ENCODE measurements at regions not wholly inside any gene's neighbourhood (a gene's known extent, or its start where the extent isn't known, plus 50 kb on each side); places are given as distances from the start of the nearest gene placed in this dataset.

- TF ChIP-seq EZH2phosphoT487 (IDR thresholded peaks at IDR 0.05; ENCODE audit: low read depth): no peak
Observed at GRCh38 chr9:18015116-18015515, 436.2 kb downstream of the SH3GL2 start.

GRCh38 chr9:18017136-18017535 lies 438.3 kb downstream of the SH3GL2 start:
- H3K27me3 ChIP-seq (ENCODE audit: low read depth, low read length): 0 out of 2 replicates have a peak, but pooled peaks cover 14% of the 10 kb centered on the region
- H3K4me1 ChIP-seq (ENCODE audit: low read length): no peaks in the 10 kb centered on the region
- no peak overlapping the region for H3K9ac ChIP-seq (ENCODE audit: low read length)
- TF ChIP-seq EZH2phosphoT487 (IDR thresholded peaks at IDR 0.05; ENCODE audit: low read depth) (no peak), CTCF (IDR thresholded peaks at IDR 0.05; ENCODE audit: low read depth, low read length) (no peak)
- no peak overlapping the region for H3K27ac ChIP-seq (ENCODE audit: low read length)
- no peaks in the 10 kb centered on the region for H4K20me1 ChIP-seq (ENCODE audit: insufficient read depth, low read length)
- no peaks in the 10 kb centered on the region for H3K9me3 ChIP-seq (ENCODE audit: insufficient read depth, low read length)
- H3K79me2 ChIP-seq (ENCODE audit: low read length): no peaks in the 10 kb centered on the region
- H2AFZ ChIP-seq (ENCODE audit: low read depth, low read length): no peak overlapping the region
- no peaks in the 10 kb centered on the region for H3K36me3 ChIP-seq (replicated peaks; ENCODE audit: low read depth, low read length)
- H3K4me3 ChIP-seq (ENCODE audit: low read length): no peak overlapping the region
- H3K4me2 ChIP-seq (ENCODE audit: low read length): no peak overlapping the region

More at GRCh38 chr9:18015116-18015515, 436.2 kb downstream of the SH3GL2 start:
- Histone ChIP-seq H3K4me1 (ENCODE audit: low read length) (0 out of 2 replicates have a peak, but pooled peaks cover under 1% of the 10 kb centered on the region), H4K20me1 (ENCODE audit: insufficient read depth, low read length) (no peaks in the 10 kb centered on the region), H3K79me2 (ENCODE audit: low read length) (no peaks in the 10 kb centered on the region), H3K4me3 (ENCODE audit: low read length) (no peak overlapping the region), H3K27me3 (ENCODE audit: low read depth, low read length) (0 out of 2 replicates have a peak, but pooled peaks cover 14% of the 10 kb centered on the region), H3K36me3 (replicated peaks; ENCODE audit: low read depth, low read length) (no peaks in the 10 kb centered on the region), H3K27ac (ENCODE audit: low read length) (no peak overlapping the region), H3K4me2 (ENCODE audit: low read length) (no peak overlapping the region), H3K9ac (ENCODE audit: low read length) (no peak overlapping the region), H3K9me3 (ENCODE audit: insufficient read depth, low read length) (no peaks in the 10 kb centered on the region), H2AFZ (ENCODE audit: low read depth, low read length) (no peak overlapping the region)

- Histone ChIP-seq H2AFZ (ENCODE audit: low read depth, low read length) (no peak overlapping the region), H3K27me3 (ENCODE audit: low read depth, low read length) (0 out of 2 replicates have a peak, but pooled peaks cover 14% of the 10 kb centered on the region), H3K9me3 (ENCODE audit: insufficient read depth, low read length) (no peaks in the 10 kb centered on the region), H3K4me2 (ENCODE audit: low read length) (no peak overlapping the region), H3K4me3 (ENCODE audit: low read length) (no peak overlapping the region), H3K79me2 (ENCODE audit: low read length) (no peaks in the 10 kb centered on the region), H3K4me1 (ENCODE audit: low read length) (no peaks in the 10 kb centered on the region), H3K36me3 (replicated peaks; ENCODE audit: low read depth, low read length) (no peaks in the 10 kb centered on the region), H4K20me1 (ENCODE audit: insufficient read depth, low read length) (no peaks in the 10 kb centered on the region), H3K9ac (ENCODE audit: low read length) (no peak overlapping the region), H3K27ac (ENCODE audit: low read length) (no peak overlapping the region)
- TF ChIP-seq EZH2phosphoT487 (IDR thresholded peaks at IDR 0.05; ENCODE audit: low read depth) (no peak), CTCF (IDR thresholded peaks at IDR 0.05; ENCODE audit: low read depth, low read length) (no peak)
Observed at GRCh38 chr9:18018221-18018620, 439.4 kb downstream of the SH3GL2 start.

GRCh38 chr9:18018661-18019060 lies 439.8 kb downstream of the SH3GL2 start:
- Histone ChIP-seq H3K79me2 (ENCODE audit: low read length) (no peaks in the 10 kb centered on the region), H3K27ac (ENCODE audit: low read length) (no peak overlapping the region), H3K9ac (ENCODE audit: low read length) (no peak overlapping the region), H3K4me1 (ENCODE audit: low read length) (no peaks in the 10 kb centered on the region), H4K20me1 (ENCODE audit: insufficient read depth, low read length) (no peaks in the 10 kb centered on the region), H3K36me3 (replicated peaks; ENCODE audit: low read depth, low read length) (no peaks in the 10 kb centered on the region), H2AFZ (ENCODE audit: low read depth, low read length) (no peak overlapping the region), H3K9me3 (ENCODE audit: insufficient read depth, low read length) (no peaks in the 10 kb centered on the region), H3K4me3 (ENCODE audit: low read length) (no peak overlapping the region), H3K4me2 (ENCODE audit: low read length) (no peak overlapping the region), H3K27me3 (ENCODE audit: low read depth, low read length) (0 out of 2 replicates have a peak, but pooled peaks cover 14% of the 10 kb centered on the region)
- TF ChIP-seq EZH2phosphoT487 (IDR thresholded peaks at IDR 0.05; ENCODE audit: low read depth) (no peak), CTCF (IDR thresholded peaks at IDR 0.05; ENCODE audit: low read depth, low read length) (no peak)
